HCT116 (cell line): ENCODE measurements at regions not wholly inside any gene's neighbourhood (a gene's known extent, or its start where the extent isn't known, plus 50 kb on each side); places are given as distances from the start of the nearest gene placed in this dataset.

Source experiments
- ATAC-seq: fragments of 200-7000 bp; cut with Tn5 transposase; 2 replicates; pipeline ENCODE4 v1.9.1; 2020; ENCODE audit warnings: mild to moderate bottlenecking, moderate library complexity
- BruUV-seq: library from RNA; stranded (reverse); fragments of 400-500 nt; replicated peaks from 2 replicates; lab custom pipeline; 2021; lab: Mats Ljungman, UMichigan
- CTCF ChIA-PET: fragments of 300-600 bp; sonication (Branson Sonifier 250); formaldehyde crosslinking; loops from one replicate; lab custom pipeline; 2021; ENCODE audit warnings: antibody characterized with exemption; lab: Charles Lee
- POLR2A ChIA-PET: fragments of 300-600, 350-600 bp; sonication (Branson Sonifier 250); formaldehyde crosslinking; loops from one replicate; lab custom pipeline; 2021; ENCODE audit warnings: antibody characterized with exemption; lab: Charles Lee
- RAD21 ChIA-PET, 2 experiments: fragments of 300-600 bp; sonication (Branson Sonifier 250); formaldehyde crosslinking; loops; one replicate each; lab custom pipeline; 2023; ENCODE audit warnings: low total read pairs in 2 of 2; ENCODE audit not compliant: uncharacterized antibody in 2 of 2, unreplicated experiment in 2 of 2, low non-redundant PET in 1 of 2; lab: Charles Lee
- DNase-seq: peaks from one replicate; pipeline ENCODE4 v3.0.0-alpha.2; 2010; ENCODE audit warnings: low read depth, low spot score
- H2AFZ ChIP-seq: fragments of 200-600 bp; shearing (Covaris generic), sonication (generic); 2 replicates; pipeline ENCODE4 v1.6.1; 2017; ENCODE audit warnings: low read depth, mixed run types, mixed read lengths, antibody characterized with exemption, low read length; ENCODE audit not compliant: poor library complexity, severe bottlenecking
- H3K27ac ChIP-seq: 2 replicates; pipeline ENCODE4 v1.5.1; 2012; ENCODE audit warnings: low read depth, low read length
- H3K27me3 ChIP-seq: fragments of 200-600 bp; sonication (generic); 2 replicates; pipeline ENCODE4 v1.6.1; 2016; ENCODE audit warnings: mixed run types, low read length, mixed read lengths; ENCODE audit not compliant: insufficient read depth
- H3K36me3 ChIP-seq, 2 experiments: fragments of 200-500 bp in 1 of 2; fragments of 200-600 bp in 1 of 2; sonication (Bioruptor generic) in 1 of 2; sonication (generic) in 1 of 2; 2 replicates each; pipeline versions ENCODE4 v1.5.1 to v1.6.1; 2014 to 2016; ENCODE audit warnings: low read length in 2 of 2, inconsistent platforms in 1 of 2, mixed read lengths in 1 of 2, mixed run types in 1 of 2; ENCODE audit not compliant: insufficient read depth in 2 of 2, control insufficient read depth in 1 of 2
- H3K4me1 ChIP-seq, 2 experiments: fragments of 200-600 bp in 1 of 2; sonication (generic) in 1 of 2; 2 replicates each; pipeline versions ENCODE4 v1.5.1 to v1.6.1; 2012 to 2017; ENCODE audit warnings: low read length in 2 of 2, inconsistent platforms in 1 of 2, mild to moderate bottlenecking in 1 of 2, mixed read lengths in 1 of 2, mixed run types in 1 of 2, moderate library complexity in 1 of 2; ENCODE audit not compliant: insufficient read depth in 2 of 2, control insufficient read depth in 1 of 2
- H3K4me2 ChIP-seq: fragments of 200-600 bp; sonication (generic); 2 replicates; pipeline ENCODE4 v1.6.1; 2017; ENCODE audit warnings: mixed run types, low read length, mixed read lengths
- H3K4me3 ChIP-seq, 2 experiments: fragments of 200-600 bp in 1 of 2; sonication (generic) in 1 of 2; replicated peaks in 1 of 2; 2 replicates each; pipeline ENCODE4 v1.5.1; 2011 to 2016; ENCODE audit warnings: low read length in 2 of 2, control low read depth in 1 of 2, low read depth in 1 of 2, mild to moderate bottlenecking in 1 of 2, mixed read lengths in 1 of 2, mixed run types in 1 of 2
- H3K79me2 ChIP-seq: fragments of 200-600 bp; sonication (generic); 2 replicates; pipeline ENCODE4 v1.6.1; 2017; ENCODE audit warnings: mild to moderate bottlenecking, mixed run types, low read length, moderate library complexity, mixed read lengths; ENCODE audit not compliant: insufficient read depth
- H3K9ac ChIP-seq: fragments of 200-600 bp; sonication (generic); 2 replicates; pipeline ENCODE4 v1.6.1; 2016; ENCODE audit warnings: low read length, mixed read lengths
- H3K9me2 ChIP-seq: fragments of 200-600 bp; sonication (generic), shearing (Covaris generic); 2 replicates; pipeline ENCODE4 v1.6.1; 2017; ENCODE audit warnings: mixed run types, mild to moderate bottlenecking, moderate library complexity; ENCODE audit not compliant: insufficient read depth
- H3K9me3 ChIP-seq, 2 experiments: fragments of 200-500 bp in 1 of 2; fragments of 200-600 bp in 1 of 2; sonication (Bioruptor generic) in 1 of 2; sonication (generic) in 1 of 2; 2 replicates each; pipeline ENCODE4 v1.6.1; 2014 to 2017; ENCODE audit warnings: low read length in 2 of 2, mixed read lengths in 2 of 2, inconsistent platforms in 1 of 2, low read depth in 1 of 2, mild to moderate bottlenecking in 1 of 2, mixed run types in 1 of 2, moderate library complexity in 1 of 2; ENCODE audit not compliant: control insufficient read depth in 1 of 2, insufficient read depth in 1 of 2
- H4K20me1 ChIP-seq: fragments of 200-600 bp; sonication (generic), shearing (Covaris generic); 2 replicates; pipeline ENCODE4 v1.6.1; 2017; ENCODE audit warnings: mixed run types, mild to moderate bottlenecking, moderate library complexity; ENCODE audit not compliant: insufficient read depth
- CBX3 ChIP-seq: IDR thresholded peaks from 2 replicates; pipeline ENCODE4 v1.6.1; 2012; ENCODE audit warnings: low read depth
- CTCF ChIP-seq, 3 experiments: fragments of 200-600 bp in 1 of 3; sonication (generic) in 1 of 3; IDR thresholded peaks in 2 of 3; conservative IDR thresholded peaks in 1 of 3; 2 replicates each; pipeline ENCODE4 v1.5.1; 2012 to 2017; ENCODE audit warnings: low read depth in 2 of 3, low read length in 2 of 3, antibody characterized with exemption in 1 of 3, borderline replicate concordance in 1 of 3, control low read depth in 1 of 3, mild to moderate bottlenecking in 1 of 3, mixed read lengths in 1 of 3, mixed run types in 1 of 3, moderate library complexity in 1 of 3; ENCODE audit not compliant: insufficient read depth in 1 of 3
- EGR1 ChIP-seq: IDR thresholded peaks from 2 replicates; pipeline ENCODE4 v1.6.1; 2012; ENCODE audit warnings: low read depth
- ELF1 ChIP-seq: IDR thresholded peaks from 2 replicates; pipeline ENCODE4 v1.6.1; 2012; ENCODE audit warnings: low read depth, borderline replicate concordance
- EZH2phosphoT487 ChIP-seq: fragments of 200-600 bp; IDR thresholded peaks from 2 replicates; pipeline ENCODE4 v1.6.1; 2018; ENCODE audit warnings: antibody characterized with exemption, borderline replicate concordance
- FOSL1 ChIP-seq: IDR thresholded peaks from 2 replicates; pipeline ENCODE4 v1.6.1; 2012; ENCODE audit warnings: low read depth
- JUND ChIP-seq: IDR thresholded peaks from 2 replicates; pipeline ENCODE4 v1.6.1; 2012
- MAX ChIP-seq: IDR thresholded peaks from 2 replicates; pipeline ENCODE4 v1.6.1; 2012
- POLR2A ChIP-seq: IDR thresholded peaks from 2 replicates; pipeline ENCODE4 v1.7.0; 2011; ENCODE audit warnings: borderline replicate concordance; ENCODE audit not compliant: insufficient read depth, insufficient read length; ENCODE audit errors: extremely low read depth
- REST ChIP-seq: IDR thresholded peaks from 2 replicates; pipeline ENCODE4 v1.6.1; 2012; ENCODE audit warnings: low read depth
- SIN3A ChIP-seq: IDR thresholded peaks from 2 replicates; pipeline ENCODE4 v1.6.1; 2012; ENCODE audit warnings: low read depth
- SP1 ChIP-seq: IDR thresholded peaks from 2 replicates; pipeline ENCODE4 v1.6.1; 2012; ENCODE audit warnings: low read depth
- SRF ChIP-seq: IDR thresholded peaks from 2 replicates; pipeline ENCODE4 v1.6.1; 2012; ENCODE audit warnings: low read depth
- TCF7L2 ChIP-seq: IDR thresholded peaks from 2 replicates; pipeline ENCODE4 v1.7.0; 2011; ENCODE audit warnings: borderline replicate concordance, inconsistent platforms; ENCODE audit not compliant: insufficient read depth, insufficient read length; ENCODE audit errors: extremely low read depth
- YY1 ChIP-seq: IDR thresholded peaks from 2 replicates; pipeline ENCODE4 v1.6.1; 2011; ENCODE audit warnings: low read length, low read depth, moderate library complexity, mild to moderate bottlenecking; ENCODE audit not compliant: insufficient replicate concordance; ENCODE audit errors: extremely low read depth
- ZBTB33 ChIP-seq: IDR thresholded peaks from 2 replicates; pipeline ENCODE4 v1.6.1; 2011; ENCODE audit warnings: mild to moderate bottlenecking, low read length, moderate library complexity; ENCODE audit not compliant: insufficient replicate concordance; ENCODE audit errors: extremely low read depth
- ZFX ChIP-seq: fragments of 450-650 bp; IDR thresholded peaks from 2 replicates; pipeline ENCODE4 v1.6.1; 2017
- ZNF274 ChIP-seq: fragments of 200-500 bp; sonication (Bioruptor generic); IDR thresholded peaks from 2 replicates; pipeline ENCODE4 v1.6.1; 2014; ENCODE audit warnings: mild to moderate bottlenecking, low read depth, low read length, inconsistent platforms
- intact Hi-C: fragments of 100-400 bp; cut with micrococcal nuclease; formaldehyde crosslinking; loops from 2 replicates; pipeline ENCODE4 v1.10.0; 2022

DNA sequence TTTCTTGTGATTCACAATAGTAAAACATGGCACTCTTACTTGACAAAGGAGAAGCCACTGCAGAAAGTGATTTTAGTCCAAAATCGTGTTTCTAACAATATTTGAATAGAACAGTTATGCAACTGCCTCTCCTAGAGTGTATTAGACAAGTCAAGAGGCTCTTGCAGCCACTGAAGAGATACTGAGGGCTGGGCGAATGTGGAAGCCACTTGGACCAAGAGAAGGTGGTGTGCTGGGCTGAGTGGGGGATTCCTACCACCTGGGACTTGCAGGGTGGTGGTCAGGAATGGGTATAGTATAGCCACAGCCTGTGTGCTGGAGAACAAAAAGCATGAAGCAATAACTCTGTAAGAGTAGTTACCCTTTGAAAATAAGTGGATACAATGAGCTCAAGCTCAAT, 223.8 kb upstream of the DNAJC19 start:
- Histone ChIP-seq H4K20me1 (no peaks in the 10 kb centered on the region), H3K9me3 (no peaks in the 10 kb centered on the region), H3K4me3 (no peak overlapping the region), H3K79me2 (no peaks in the 10 kb centered on the region), H3K36me3 (no peaks in the 10 kb centered on the region), H3K27ac (no peak overlapping the region), H3K9ac (no peak overlapping the region), H3K4me1 (no peaks in the 10 kb centered on the region), H2AFZ (no peak overlapping the region), H3K9me2 (no peaks in the 10 kb centered on the region), H3K4me2 (no peak overlapping the region), H3K27me3 (peaks cover 51% of the 10 kb centered on the region)
- no TSS peak for BruUV-seq
- TF ChIP-seq POLR2A: no peak
- no peak for TF ChIP-seq SP1
- no peak for TF ChIP-seq YY1
- no peak for TF ChIP-seq ZFX
- no peak for TF ChIP-seq ZNF274
- no peak for TF ChIP-seq ZBTB33
- no peak for TF ChIP-seq CTCF (IDR thresholded peaks at IDR 0.05 in 2 of 3, conservative IDR thresholded peaks at IDR 0.05 in 1 of 3; ENCODE audit: borderline replicate concordance in 1 of 3, insufficient read depth in 1 of 3, low read depth in 2 of 3, low read length in 2 of 3)
- TF ChIP-seq EGR1: no peak
- no peak for TF ChIP-seq ELF1
- no peak for TF ChIP-seq FOSL1
- TF ChIP-seq SIN3A: no peak
- no peak for TF ChIP-seq CBX3
- no peak for TF ChIP-seq MAX
- no peak for TF ChIP-seq SRF
- TF ChIP-seq TCF7L2: no peak
- TF ChIP-seq EZH2phosphoT487: no peak
- TF ChIP-seq JUND: no peak
- no peak for TF ChIP-seq REST
- RAD21 ChIA-PET: no interaction called here
- intact Hi-C loops: loop anchor here (5.0 to 10.0 kb wide), 2 partner anchors 489 to 1041 kb away; no protein-coding TSS in a partner anchor
- DNase-seq: no peak
- CTCF ChIA-PET: no interaction called here
- POLR2A ChIA-PET: no interaction called here
- no peak for ATAC-seq
